Lower lobe of right lung (tissue), 2 donors: ENCODE measurements at regions not wholly inside any gene's neighbourhood (a gene's known extent, or its start where the extent isn't known, plus 50 kb on each side); places are given as distances from the start of the nearest gene placed in this dataset.

Experiments
- ATAC-seq, 2 donors: fragments of 200-7000 bp; cut with Tn5 transposase; one replicate each; pipeline ENCODE4 v1.9.1; 2020 to 2022; ENCODE audit warnings: mild to moderate bottlenecking in 2 of 2, moderate library complexity in 2 of 2
- DNase-seq: peaks from one replicate; pipeline ENCODE4 v3.0.0-alpha.2; 2020
- H3K27ac ChIP-seq: fragments of 200-600 bp; one replicate; pipeline ENCODE4 v1.8.0; 2022
- H3K27me3 ChIP-seq: fragments of 200-600 bp; one replicate; pipeline ENCODE4 v1.8.0; 2022; ENCODE audit warnings: low read depth
- H3K36me3 ChIP-seq: fragments of 200-600 bp; one replicate; pipeline ENCODE4 v1.8.0; 2022; ENCODE audit warnings: mild to moderate bottlenecking
- H3K4me1 ChIP-seq: fragments of 200-600 bp; one replicate; pipeline ENCODE4 v1.8.0; 2022
- H3K4me3 ChIP-seq: fragments of 200-600 bp; one replicate; pipeline ENCODE4 v1.8.0; 2022; ENCODE audit warnings: mild to moderate bottlenecking
- H3K9me3 ChIP-seq: fragments of 200-600 bp; one replicate; pipeline ENCODE4 v1.8.0; 2022
- CTCF ChIP-seq: fragments of 200-600 bp; IDR thresholded peaks from one replicate; pipeline ENCODE4 v1.8.0; 2022; ENCODE audit warnings: antibody characterized with exemption, mild to moderate bottlenecking
- intact Hi-C: fragments of 100-400 bp; cut with DNase I; formaldehyde crosslinking; loops from one replicate; pipeline ENCODE4 v1.11.0; 2022
- donor health status: DM: no; HTN: yes; CAD: no; lungs with severe emphysema.

- no peak overlapping the region for H3K27ac ChIP-seq
- no peaks in the 10 kb centered on the region for H3K36me3 ChIP-seq
- DNase-seq, result no peak
- ATAC-seq, result no peak
- H3K9me3 ChIP-seq, result no peaks in the 10 kb centered on the region
- no peak for TF ChIP-seq CTCF
- intact Hi-C loops, result no loop called here
- H3K4me1 ChIP-seq, result peaks cover 4% of the 10 kb centered on the region
- no peaks in the 10 kb centered on the region for H3K27me3 ChIP-seq
- no peak overlapping the region for H3K4me3 ChIP-seq
Observed at GRCh38 chr2:239905884-239906654, 119.1 kb downstream of the NDUFA10 start.

- no peak for TF ChIP-seq CTCF
- DNase-seq (no peak), ATAC-seq (no peak)
- Histone ChIP-seq H3K27ac (no peak overlapping the region), H3K36me3 (no peaks in the 10 kb centered on the region), H3K9me3 (no peaks in the 10 kb centered on the region), H3K27me3 (no peaks in the 10 kb centered on the region), H3K4me3 (no peak overlapping the region), H3K4me1 (no peaks in the 10 kb centered on the region)
- intact Hi-C loops, result no loop called here
Observed at GRCh38 chr2:239905306-239905705, 119.8 kb downstream of the NDUFA10 start.

- no peak for TF ChIP-seq CTCF
- DNase-seq, result no peak
- Histone ChIP-seq H3K27ac (no peak overlapping the region), H3K36me3 (no peaks in the 10 kb centered on the region), H3K9me3 (no peaks in the 10 kb centered on the region), H3K27me3 (no peaks in the 10 kb centered on the region), H3K4me3 (no peak overlapping the region), H3K4me1 (no peaks in the 10 kb centered on the region)
- ATAC-seq, result no peak
- intact Hi-C loops, result no loop called here
Observed at GRCh38 chr2:239904496-239904895, 120.6 kb downstream of the NDUFA10 start.

- Histone ChIP-seq H3K4me1 (no peaks in the 10 kb centered on the region), H3K4me3 (no peak overlapping the region), H3K27me3 (no peaks in the 10 kb centered on the region), H3K27ac (no peak overlapping the region), H3K36me3 (no peaks in the 10 kb centered on the region), H3K9me3 (no peaks in the 10 kb centered on the region)
- ATAC-seq (no peak), DNase-seq (no peak)
- no peak for TF ChIP-seq CTCF
- intact Hi-C loops, result no loop called here
Observed at GRCh38 chr2:239903803-239904202, 121.3 kb downstream of the NDUFA10 start.

GRCh38 chr2:239903210-239903609 lies 121.9 kb downstream of the NDUFA10 start:
- Histone ChIP-seq H3K36me3 (no peaks in the 10 kb centered on the region), H3K4me3 (no peak overlapping the region), H3K9me3 (no peaks in the 10 kb centered on the region), H3K27me3 (no peaks in the 10 kb centered on the region), H3K27ac (no peak overlapping the region), H3K4me1 (no peaks in the 10 kb centered on the region)
- DNase-seq (no peak), ATAC-seq (no peak)
- TF ChIP-seq CTCF, result no peak
- intact Hi-C loops, result no loop called here
